Hematopoietic multipotent progenitor cell treated with erythropoietin and hydrocortisone succinate and interleukin-3 and kit ligand, for 15 days (in vitro differentiated cells): ENCODE measurements at regions not wholly inside any gene's neighbourhood (a gene's known extent, or its start where the extent isn't known, plus 50 kb on each side); places are given as distances from the start of the nearest gene placed in this dataset.
"Not testable (repeated sequence)": the region's sequence is repeated elsewhere in the genome, so short reads cannot be mapped to it uniquely, and the experiment has no call there.

ENCODE experiments used
- DNase-seq: peaks from one replicate; pipeline ENCODE4 v3.0.0-alpha.2; 2015; ENCODE audit warnings: low spot score

DNA sequence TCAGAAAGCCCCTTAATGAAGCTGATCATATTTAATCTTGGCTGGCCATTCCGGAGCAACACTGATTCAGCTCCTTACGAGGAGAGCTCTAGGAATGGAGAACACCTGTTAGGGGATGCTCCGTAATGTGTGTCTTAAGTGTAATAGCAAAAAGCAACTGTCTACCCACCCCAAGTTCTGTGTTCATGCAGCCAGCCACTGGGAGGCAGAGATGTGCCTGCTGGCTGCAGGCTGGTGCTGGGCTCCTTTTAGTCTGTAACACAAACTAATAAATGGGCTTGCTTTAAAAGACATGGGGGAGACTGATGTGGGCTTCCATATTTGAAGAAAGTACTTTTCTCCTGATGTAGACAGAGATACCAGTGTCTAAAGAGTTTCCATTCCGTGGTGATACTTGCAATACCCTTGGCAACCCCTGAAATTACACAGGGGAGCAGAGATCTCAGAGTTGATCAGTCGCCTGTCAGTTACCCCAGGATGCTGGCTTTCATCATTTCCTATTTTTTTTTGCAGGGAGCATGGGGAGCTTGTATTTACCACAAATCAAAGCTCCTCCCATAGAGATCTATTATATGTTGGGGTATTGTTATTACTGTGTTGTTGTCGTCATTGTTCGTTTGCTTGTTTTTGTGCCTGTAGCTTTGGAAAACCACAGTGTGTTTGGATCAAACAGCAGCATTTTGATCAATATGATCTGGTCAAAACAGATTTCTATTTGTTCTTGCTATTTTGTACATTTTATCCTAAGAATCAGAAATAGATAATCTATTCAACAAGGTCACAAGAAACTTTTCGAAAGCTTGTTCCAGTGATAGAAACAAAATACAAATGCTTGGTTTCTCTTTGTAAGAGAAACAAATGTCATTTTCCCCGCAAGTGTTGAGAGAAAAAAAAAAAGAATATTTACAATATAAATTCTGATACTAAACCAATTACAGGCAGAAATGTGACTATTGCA is 65.8 kb downstream of the MTX3 start:
- DNase-seq = no peak

DNA sequence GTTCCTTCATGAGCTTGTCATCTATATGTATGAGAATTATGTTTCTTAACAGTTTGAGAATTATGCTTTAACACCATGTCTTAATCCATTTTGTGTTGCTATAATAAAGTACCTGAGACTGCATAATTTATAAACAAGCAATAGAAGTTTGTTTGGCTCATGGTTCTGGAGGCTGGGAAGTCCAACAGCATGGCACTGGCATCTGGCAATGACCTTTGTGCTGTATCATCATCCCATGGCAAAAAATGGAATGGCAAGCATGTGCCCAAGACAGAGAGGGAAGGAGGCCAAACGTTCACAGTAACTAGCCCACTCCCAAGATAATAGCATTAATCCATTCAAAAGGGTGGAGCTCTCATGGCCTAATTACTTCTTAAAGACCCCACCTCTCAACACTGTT is 67.6 kb downstream of the MTX3 start:
- no peak for DNase-seq

DNA sequence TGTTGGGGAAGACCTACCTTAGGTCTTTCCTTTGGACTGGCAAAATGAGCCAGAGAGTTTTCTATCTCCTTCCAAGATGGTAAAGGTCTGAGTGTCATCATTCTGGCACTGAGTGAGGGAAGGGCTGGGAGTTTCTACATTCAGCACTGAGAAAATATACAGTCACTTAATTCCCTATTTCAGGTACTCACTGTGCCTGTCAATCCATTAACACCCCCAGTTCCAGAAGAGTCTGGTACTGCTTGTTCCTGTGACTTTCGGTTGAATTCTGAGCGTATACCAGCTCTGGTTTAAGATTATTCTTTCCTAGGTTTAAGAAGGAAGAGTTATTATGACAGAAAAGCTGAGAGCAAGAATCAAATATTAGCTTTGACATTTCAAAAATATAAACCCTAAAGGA is 68.4 kb downstream of the MTX3 start:
- no peak for DNase-seq

DNA sequence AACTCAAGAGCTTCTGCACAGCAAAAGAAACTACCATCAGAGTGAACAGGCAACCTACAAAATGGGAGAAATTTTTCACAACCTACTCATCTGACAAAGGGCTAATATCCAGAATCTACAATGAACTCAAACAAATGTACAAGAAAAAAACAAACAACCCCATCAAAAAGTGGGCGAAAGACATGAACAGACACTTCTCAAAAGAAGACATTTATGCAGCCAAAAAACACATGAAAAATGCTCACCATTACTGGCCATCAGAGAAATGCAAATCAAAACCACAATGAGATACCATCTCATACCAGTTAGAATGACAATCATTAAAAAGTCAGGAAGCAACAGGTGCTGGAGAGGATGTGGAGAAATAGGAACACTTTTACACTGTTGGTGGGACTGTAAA is 83.6 kb downstream of the MTX3 start:
- not testable (repeated sequence) for DNase-seq

DNA sequence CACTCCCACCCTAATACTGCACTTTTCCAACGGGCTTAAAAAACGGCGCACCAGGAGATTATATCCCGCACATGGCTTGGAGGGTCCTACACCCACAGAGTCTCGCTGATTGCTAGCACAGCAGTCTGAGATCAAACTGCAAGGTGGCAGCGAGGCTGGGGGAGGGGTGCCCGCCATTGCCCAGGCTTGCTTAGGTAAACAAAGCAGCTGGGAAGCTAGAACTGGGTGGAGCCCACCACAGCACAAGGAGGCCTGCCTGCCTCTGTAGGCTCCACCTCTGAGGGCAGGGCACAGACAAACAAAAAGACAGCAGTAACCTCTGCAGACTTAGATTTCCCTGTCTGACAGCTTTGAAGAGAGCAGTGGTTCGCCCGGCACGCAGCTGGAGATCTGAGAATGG is 88.5 kb downstream of the MTX3 start:
- not testable (repeated sequence) for DNase-seq

DNA sequence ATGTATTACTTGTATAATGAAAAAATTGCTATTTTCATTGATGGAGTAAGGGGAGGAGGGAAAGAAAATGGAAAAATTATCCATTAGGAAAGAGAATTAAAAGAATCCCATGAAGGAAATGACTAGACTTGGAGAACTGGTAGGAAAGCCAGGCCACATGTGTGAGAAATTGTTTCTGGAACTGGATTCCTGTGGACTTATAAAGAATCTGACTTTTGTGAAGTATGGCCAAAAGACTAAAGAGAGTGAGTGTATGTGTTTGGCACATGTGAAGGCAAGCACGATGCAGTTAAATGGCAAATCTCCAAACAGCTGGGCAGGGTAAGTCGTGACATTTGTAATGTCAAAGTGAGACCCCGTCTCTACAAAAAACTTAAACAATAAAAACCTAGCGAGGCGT is 89.4 kb downstream of the MTX3 start:
- DNase-seq = no peak

DNA sequence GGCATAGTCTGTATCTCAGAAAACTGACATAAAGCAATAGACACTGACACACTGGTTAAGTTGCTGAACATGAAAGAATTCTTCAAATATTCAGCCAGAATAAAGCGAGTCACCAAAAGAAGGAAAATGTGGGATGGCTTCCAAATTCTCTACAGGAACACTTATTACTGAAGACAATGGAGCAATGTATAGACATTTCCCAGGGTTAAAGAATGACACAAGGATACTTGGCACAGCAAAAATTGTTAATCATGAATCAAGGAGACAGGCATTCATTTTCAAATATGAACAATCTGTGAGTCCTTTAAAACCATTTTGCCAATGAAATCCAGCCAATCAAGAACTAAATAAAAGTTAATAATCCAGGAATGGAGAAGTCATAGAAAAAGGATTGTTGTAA is 92.5 kb downstream of the MTX3 start:
- DNase-seq = no peak

DNA sequence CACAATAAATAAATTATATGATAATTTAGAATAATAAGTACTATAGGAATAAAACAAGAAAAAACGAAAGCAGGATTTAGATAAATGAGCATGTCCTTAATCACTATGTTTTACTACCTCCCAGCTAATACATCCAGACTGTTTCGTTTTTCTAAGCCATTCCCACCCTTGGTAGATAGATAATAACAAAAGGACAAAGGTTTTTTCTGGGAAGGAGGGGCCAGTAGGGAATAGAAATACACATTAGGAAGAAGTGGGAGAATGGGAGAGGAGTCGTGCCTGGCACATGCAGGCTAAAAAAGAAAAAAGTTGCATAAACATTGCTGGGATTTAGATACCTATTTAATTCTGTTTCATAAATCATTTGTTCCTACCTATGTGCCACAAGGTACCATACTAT is 97.1 kb downstream of the MTX3 start:
- DNase-seq = no peak

DNA sequence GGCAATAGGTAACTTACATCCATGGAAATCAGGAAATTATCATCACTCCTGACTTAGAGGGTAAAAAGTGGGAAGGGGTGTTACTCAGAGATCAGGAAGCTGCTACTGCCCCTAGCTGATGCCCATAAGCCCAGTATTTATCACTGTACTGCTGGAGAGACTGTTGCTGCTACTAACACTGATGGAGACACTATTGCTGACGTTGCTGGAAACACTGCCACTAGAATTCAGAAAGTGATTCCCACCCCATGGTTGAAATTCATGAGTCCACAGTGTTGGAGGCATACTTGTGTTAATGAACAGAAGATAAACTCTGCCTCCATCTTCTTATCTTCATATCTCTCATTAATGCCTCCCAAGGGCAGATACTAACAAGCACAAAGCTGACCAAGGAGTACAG is 97.6 kb downstream of the MTX3 start:
- no peak for DNase-seq

DNA sequence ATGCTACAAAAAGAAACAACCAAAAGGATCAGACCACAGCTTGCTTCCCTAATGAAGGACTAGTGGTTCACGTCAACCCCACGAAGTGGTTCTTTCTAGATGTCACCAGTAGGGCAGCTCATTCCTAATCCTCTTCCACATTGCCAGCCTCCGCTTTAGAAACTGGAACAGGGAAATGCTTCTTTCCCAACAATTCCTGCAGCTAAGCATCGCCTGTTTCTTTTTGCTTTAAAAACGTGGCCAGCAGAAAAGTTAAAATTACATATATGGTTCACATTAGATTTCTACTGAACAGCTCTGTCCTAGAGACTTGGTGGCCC is 100.2 kb downstream of the MTX3 start:
- DNase-seq = no peak

DNA sequence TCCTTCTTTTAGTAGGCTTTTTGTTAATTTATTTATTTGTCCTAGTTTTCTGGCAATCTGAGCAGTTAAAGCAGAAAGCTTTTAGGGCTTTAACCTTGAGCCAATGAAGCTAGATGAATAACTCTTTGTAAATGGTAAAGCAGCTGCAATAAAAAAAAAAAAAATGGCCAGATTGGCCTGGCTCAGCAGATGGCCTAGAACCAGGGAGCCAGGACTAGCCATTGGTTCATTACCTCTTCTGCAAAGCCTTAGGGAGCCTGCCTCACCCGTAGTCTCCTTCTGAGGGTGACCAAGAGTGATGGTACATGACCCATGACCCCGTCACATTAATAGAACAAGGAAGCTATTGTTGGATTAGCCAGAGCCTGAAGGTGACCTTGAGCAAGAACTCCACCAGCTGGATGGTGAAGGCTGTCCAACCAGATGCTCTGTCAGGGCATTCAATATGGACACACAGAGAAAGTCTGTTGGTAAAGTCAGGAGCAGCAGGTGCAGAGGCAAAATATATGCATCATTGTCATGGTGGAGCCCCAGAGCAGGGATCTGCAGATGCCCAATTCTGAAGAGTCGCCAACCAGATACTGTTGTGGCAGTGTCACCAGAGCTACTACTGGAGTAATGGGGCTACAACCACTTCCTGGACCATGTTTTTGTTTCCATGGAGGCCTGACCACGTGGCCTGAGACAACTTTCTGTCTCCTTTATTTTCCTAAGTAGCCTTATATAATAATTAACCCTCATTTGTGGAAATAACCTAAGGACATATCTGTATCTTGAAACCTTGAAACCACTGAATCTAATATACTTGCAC is 100.7 kb downstream of the MTX3 start:
- no peak for DNase-seq

DNA sequence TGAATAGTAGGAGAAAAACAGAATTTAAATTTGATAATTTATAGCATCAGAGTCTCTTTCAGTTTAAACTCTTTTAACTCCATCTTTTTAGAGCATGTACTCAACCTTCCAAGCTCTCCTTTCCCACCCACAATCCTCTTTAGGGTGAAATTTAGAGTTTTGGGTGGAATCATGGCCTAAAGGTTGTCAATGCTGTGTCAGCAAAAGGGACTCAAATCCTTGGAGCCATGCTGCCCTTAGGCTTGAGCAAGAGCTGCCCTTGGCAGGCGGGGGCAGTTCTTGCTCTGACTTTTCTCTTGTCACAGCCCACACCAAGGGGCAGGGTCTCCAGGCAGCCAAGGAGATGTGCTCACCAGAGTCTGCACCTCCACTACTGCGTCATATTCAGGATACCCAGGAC is 102.4 kb downstream of the MTX3 start:
- DNase-seq = no peak

DNA sequence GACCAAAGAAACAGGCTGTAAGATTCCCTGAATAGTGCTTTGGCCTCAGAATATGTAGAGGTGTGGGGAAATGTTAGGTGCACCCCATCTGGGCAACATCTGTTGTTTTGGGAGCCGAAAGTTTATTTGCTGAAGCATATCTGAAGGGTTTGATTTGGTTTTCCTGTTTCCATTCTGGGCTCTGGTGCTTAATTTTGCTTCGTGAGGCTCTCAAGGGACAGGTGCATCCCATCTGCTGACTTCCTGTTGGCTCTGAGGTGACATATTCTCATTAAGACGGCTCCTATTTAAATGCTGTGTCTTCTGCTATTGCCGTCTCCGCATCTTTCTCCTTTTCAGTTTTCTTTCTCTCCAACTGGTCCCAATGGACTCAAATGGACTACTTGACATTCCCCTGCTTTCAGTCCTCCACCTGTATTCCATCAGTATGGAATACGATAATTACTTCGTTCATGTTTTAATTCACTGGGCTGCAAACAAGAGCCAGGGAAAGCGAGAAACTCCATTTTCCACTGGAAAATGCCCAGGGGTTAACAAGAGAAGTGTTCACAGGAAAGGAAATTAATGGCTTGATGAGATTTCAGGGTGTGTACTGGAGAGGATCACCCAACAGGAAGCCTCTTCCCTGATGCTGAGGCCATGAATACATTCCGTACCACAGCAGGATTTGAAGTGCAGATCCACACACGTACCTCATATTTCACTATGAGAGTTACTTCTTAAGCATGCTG is 104.0 kb downstream of the MTX3 start:
- DNase-seq = no peak

DNA sequence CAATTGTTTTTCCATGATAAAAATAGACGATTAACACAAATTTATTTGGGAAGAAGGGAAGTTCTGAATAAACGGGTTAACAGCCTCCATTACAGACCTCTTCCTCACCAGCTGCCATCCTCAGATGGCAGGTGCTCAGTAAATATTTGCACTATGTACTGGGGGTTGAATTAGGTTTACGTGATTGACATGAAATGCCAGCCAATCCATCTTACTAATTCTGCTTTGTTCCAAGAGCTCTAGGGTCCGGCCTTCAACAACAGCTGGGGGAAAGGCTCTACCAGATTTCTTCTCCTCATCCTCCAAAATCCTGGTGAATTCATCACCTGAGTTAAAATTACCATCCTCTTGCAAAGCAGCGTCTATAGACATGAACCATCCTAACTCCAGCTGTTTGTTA is 104.6 kb downstream of the MTX3 start:
- no peak for DNase-seq

DNA sequence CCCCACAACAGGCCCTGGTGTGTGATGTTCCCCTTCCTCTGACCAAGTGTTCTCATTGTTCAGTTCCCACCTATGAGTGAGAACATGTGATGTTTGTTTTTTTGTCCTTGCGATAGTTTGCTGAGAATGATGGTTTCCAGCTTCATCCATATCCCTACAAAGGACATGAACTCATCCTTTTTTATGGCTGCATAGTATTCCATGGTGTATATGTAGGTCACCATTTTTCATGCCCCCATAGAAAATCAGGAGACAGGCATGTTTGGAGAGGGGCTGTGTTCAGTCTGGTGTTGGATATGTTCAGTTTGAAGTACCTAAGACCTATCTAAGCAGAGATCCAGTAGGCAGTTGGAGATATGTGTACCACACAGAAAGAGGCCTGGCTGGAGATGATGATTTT is 111.2 kb downstream of the MTX3 start:
- not testable (repeated sequence) for DNase-seq

DNA sequence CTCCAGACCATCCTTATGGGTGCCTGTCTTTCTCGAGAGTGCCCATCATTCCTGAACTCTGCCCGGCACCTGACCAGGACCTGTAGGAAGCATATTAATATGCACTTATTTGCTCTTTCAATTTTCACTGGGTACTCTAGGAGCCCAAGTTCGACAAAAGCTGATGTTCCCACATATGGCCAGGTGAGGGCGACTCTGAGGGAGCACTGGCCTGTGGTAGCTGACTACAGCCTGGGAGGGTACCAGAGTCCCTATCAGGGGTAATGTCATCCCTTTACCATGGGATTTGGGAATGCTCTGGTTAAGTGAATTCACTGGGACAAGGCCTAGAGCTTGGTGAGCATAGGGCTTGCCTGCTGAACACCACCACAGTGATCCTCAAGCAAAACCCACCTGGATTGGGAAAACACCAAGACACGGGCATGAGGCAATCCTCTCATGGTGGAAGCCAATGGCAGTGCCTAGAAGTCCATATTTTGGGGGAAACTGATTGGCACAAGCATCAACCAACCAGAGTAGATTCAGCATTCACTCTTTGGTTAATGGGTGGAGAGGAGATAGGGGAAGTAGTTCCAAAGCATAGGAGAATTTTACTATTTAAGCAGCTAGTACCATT is 112.2 kb downstream of the MTX3 start:
- peak; percentile 24 for DNase-seq

DNA sequence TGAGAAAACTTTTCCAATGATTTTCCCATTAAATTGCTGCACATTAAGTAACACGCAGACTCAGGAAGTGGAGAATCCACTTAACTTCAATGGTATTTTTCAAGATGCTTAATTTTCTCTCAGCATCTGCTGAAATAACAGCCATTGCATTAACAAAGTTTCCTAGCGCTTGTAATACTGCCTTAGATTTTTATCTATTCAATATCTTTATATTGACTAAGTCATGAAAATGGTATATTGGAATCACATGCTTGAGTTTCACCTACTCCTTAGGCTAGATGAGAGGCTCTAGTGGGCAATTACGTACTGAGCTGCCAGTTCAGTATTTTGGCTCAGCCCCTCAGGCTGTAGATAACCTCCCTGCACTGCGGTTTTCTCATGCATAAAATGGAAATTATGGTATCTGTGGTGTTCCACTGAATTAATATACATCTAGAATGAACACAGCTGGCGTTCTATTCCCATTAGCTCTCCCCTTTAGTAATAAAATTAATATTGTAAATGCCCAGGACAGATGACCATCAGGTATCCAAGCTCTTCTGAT is 112.9 kb downstream of the MTX3 start:
- DNase-seq = no peak

DNA sequence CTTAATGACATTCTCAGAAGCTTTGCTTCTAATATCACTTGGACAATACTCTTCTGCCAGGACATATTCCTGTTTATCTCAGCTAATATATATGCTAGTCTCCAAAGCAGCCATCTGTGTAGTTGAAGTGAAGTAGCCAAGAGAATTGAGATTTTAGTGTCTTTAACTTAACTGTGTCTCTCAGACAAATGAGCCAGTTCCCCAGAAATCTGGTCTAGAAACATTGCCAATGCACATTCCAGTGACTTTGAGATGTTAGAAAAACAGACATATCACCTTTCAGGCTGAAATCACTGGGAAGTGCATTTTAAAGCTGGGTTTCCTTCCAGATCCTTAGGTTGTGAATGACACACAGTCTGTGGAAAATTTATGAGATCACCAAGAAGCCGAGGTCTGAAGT is 114.6 kb downstream of the MTX3 start:
- DNase-seq = no peak

DNA sequence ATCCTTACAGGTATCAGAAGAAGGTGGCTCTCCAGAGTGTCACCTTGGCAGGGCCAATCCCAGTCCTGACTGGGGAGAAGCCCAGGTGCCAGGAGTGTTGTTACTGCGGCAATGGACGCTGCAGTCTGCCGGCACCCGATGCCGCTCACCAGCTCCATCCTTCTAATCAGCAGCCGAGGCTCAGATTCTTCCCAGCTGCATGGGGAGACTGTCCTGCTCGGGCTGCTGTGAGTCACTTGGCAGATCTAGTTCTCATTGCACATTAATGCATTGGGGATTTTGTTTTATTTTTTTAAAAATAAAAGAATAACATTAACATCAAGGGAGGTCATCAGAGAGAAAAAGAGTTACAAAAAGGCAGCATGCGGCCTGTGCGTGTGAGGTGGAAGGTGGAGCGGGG is 115.8 kb downstream of the MTX3 start:
- no peak for DNase-seq

DNA sequence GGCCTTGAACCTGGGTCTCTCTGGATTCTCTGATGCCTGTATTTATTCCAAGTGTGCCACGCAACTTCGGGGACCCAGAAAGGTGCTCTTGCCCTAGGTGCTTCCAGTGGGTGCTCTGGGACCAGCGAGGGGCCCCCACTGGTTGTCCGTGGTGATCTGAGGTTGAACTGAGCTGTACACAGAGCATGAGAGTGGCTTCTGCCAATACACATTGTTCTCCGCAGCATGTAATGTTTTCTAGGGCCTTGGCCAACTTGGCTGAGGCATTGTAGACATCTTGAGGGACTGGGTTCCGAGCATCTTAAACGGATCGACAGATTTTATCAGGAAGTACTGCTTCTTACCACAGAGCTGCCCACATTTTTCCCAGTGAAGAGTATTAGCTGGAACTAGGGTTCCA is 117.9 kb downstream of the MTX3 start:
- DNase-seq = no peak

DNA sequence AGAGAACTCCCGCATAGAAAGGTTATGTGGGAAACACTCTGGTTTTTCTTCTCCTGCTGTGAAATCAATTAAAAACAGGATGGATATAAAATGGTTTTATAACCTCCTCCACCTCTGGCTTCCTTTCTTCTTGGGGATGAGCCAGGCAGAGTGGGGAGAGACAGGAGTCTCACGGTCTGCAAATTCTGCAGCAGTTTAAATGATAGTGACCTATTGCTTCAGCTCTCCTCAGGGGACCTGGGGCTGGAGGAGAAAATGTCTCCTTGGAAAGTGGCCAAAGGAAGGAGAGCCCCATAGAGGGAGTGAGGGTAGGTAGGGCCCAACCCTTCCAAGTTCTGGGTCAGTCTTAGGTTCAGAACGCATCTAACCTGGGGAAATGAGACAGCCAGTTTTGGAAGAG is 118.8 kb downstream of the MTX3 start:
- no peak for DNase-seq
